Type B pancreatic cell (in vitro differentiated cells): ENCODE measurements at regions not wholly inside any gene's neighbourhood (a gene's known extent, or its start where the extent isn't known, plus 50 kb on each side); places are given as distances from the start of the nearest gene placed in this dataset.

ENCODE experiments used
- DNase-seq: peaks from one replicate; pipeline ENCODE4 v3.0.0; 2021; ENCODE audit warnings: mixed read lengths; ENCODE audit not compliant: unreplicated experiment; ENCODE audit errors: extremely low spot score
- H3K27ac Mint-ChIP-seq: 2 replicates; pipeline ENCODE4 v1.8.0; 2021; ENCODE audit warnings: mild to moderate bottlenecking, mixed read lengths
- H3K27me3 Mint-ChIP-seq: 2 replicates; pipeline ENCODE4 v1.8.0; 2021; ENCODE audit warnings: mixed read lengths
- H3K36me3 Mint-ChIP-seq: 2 replicates; pipeline ENCODE4 v1.8.0; 2021; ENCODE audit warnings: mixed read lengths
- H3K4me1 Mint-ChIP-seq: one replicate; pipeline ENCODE4 v1.8.0; 2021; ENCODE audit warnings: mixed read lengths; ENCODE audit not compliant: unreplicated experiment
- H3K4me3 Mint-ChIP-seq: 2 replicates; pipeline ENCODE4 v1.8.0; 2021; ENCODE audit warnings: mild to moderate bottlenecking, mixed read lengths
- H3K9me3 Mint-ChIP-seq: 2 replicates; pipeline ENCODE4 v1.8.0; 2021; ENCODE audit warnings: mixed read lengths
- CTCF ChIP-seq: fragments of 200-600 bp; sonication (generic); conservative IDR thresholded peaks from 2 replicates; pipeline ENCODE4 v1.5.0; 2021; ENCODE audit warnings: antibody characterized with exemption, mild to moderate bottlenecking

- H3K27me3 Mint-ChIP-seq: no peaks in the 10 kb centered on the region
- no peak overlapping the region for H3K4me3 Mint-ChIP-seq
- no peak for TF ChIP-seq CTCF
- H3K9me3 Mint-ChIP-seq: no peaks in the 10 kb centered on the region
- H3K27ac Mint-ChIP-seq: no peak overlapping the region
- H3K36me3 Mint-ChIP-seq: no peaks in the 10 kb centered on the region
- no peak for DNase-seq
- peaks cover 36% of the 10 kb centered on the region for H3K4me1 Mint-ChIP-seq
These were observed 567.9 kb upstream of the CITED2 start for GRCh38 chr6:139942331-139942730.

- Mint-ChIP-seq H3K36me3 (no peaks in the 10 kb centered on the region), H3K9me3 (no peaks in the 10 kb centered on the region), H3K4me3 (no peak overlapping the region), H3K4me1 (peaks cover 36% of the 10 kb centered on the region), H3K27me3 (no peaks in the 10 kb centered on the region), H3K27ac (no peak overlapping the region)
- TF ChIP-seq CTCF: no peak
- DNase-seq: no peak
These were observed 567.4 kb upstream of the CITED2 start for GRCh38 chr6:139941826-139942225.

- H3K4me3 Mint-ChIP-seq: no peak overlapping the region
- no peaks in the 10 kb centered on the region for H3K36me3 Mint-ChIP-seq
- H3K9me3 Mint-ChIP-seq: no peaks in the 10 kb centered on the region
- DNase-seq: no peak
- no peaks in the 10 kb centered on the region for H3K27me3 Mint-ChIP-seq
- TF ChIP-seq CTCF: no peak
- H3K27ac Mint-ChIP-seq: no peak overlapping the region
- peaks cover 36% of the 10 kb centered on the region for H3K4me1 Mint-ChIP-seq
These were observed 566.6 kb upstream of the CITED2 start for GRCh38 chr6:139940741-139941729.

GRCh38 chr6:139939189-139939979, 564.9 kb upstream of the CITED2 start:
- Mint-ChIP-seq H3K36me3 (no peaks in the 10 kb centered on the region), H3K4me1 (peaks cover 29% of the 10 kb centered on the region), H3K4me3 (no peak overlapping the region), H3K27me3 (no peaks in the 10 kb centered on the region), H3K9me3 (no peaks in the 10 kb centered on the region), H3K27ac (no peak overlapping the region)
- no peak for DNase-seq
- no peak for TF ChIP-seq CTCF

- Mint-ChIP-seq H3K4me3 (no peak overlapping the region), H3K36me3 (no peaks in the 10 kb centered on the region), H3K27ac (no peak overlapping the region), H3K9me3 (no peaks in the 10 kb centered on the region), H3K27me3 (no peaks in the 10 kb centered on the region), H3K4me1 (peaks cover 5% of the 10 kb centered on the region)
- TF ChIP-seq CTCF: no peak
- DNase-seq: no peak
These were observed 558.2 kb upstream of the CITED2 start for GRCh38 chr6:139932671-139933070.
